ENCODE measurements at regions not wholly inside any gene's neighbourhood (a gene's known extent, or its start where the extent isn't known, plus 50 kb on each side); places are given as distances from the start of the nearest gene placed in this dataset.

DNA sequence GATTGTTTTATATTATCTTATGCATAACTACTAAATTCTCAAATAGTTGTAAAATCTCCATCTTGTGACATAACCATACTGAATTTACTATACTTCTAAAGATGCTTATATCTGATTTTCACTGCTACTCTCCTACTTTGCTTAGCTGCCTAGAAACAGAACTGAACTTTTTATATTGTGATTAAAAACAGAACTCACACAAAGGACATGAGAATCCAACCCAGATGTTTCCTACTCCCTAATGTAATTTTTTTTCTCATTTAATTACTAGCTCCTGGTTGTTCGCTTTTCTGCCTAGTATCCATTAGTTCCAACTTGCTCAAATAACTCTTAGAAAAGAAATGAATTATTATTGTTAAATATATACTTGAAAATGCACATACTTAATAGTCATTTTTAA, 283.5 kb upstream of the ACTRT1 start:
- DNase-seq (ENCODE audit: low read depth, low spot score), result no peak

DNA sequence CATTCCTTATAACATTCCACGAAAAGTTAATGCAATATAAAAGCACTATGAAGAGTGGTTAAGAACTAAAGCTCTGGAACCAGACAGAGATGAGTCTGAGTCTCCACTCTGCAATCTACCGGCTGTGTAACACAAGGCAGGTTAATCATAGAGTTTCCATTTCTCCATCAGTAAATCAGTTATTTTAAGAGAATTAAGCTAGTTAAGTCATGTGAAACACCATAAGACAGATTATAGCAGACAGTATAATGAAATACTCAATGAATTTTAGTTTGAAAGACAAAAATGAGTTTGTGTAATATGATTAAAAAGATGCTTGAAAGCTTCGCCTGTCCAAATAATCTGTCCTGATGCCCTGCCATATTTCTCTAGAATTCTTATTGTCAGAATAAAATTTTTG, 282.6 kb upstream of the ACTRT1 start:
- DNase-seq (ENCODE audit: low read depth, low spot score), result no peak

DNA sequence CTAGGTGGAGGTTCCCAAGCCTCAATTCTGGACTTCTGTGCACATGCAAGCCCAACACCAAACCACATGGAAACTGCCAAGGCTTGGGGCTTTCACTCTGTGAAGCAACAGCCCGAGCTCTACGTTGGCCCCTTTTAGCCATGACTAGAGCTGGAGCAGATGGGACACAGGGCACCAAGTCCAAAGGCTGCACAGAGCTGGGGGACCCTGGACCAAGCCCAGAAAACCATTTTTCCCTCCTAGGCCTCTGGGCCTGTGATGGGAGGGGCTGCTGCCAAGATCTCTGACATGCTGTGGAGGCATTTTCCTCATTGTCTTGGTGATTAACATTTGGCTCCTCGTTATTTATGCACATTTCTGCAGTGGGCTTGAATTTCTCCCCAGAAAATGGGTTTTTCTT, 258.7 kb upstream of the ACTRT1 start:
- no peak for DNase-seq (ENCODE audit: low read depth, low spot score)

DNA sequence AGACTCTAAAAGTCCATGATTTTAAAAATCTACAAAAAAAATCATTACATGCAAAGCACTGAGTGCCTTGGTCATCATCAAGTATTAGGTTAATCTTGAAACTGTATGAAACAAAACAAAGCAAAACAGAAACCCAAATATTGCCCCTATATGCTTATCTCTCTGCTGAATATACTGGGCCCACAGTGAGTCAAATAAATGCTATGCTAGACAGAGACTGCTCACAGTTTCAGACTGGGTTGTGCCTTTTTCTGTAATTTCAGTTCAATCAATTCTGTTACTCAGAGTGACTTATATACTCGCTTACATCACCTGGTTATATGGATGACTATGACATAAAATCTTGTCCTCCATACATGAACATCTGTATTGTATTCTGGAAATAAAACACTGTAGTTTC, 257.1 kb upstream of the ACTRT1 start:
- DNase-seq (ENCODE audit: low read depth, low spot score), result no peak

DNA sequence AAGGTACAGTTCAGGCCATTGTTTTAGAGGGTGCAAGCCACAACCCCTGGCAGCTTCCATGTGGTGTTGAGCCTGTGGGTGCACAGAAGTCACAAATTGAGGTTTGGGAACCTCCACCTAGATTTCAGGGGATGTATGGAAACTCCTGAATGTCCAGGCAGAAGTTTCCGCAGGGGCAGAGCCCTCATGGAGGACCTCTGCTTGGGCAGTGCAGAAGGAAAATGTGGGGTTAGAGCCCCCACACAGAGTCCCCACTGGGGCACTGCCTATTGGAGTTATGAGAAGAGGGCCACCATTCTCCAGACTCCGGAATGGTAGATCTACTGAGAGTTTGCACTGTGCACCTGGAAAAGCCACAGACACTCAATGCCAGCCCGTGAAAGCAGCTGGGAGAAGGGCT, 242.0 kb upstream of the ACTRT1 start:
- no peak for DNase-seq (ENCODE audit: low read depth, low spot score)

DNA sequence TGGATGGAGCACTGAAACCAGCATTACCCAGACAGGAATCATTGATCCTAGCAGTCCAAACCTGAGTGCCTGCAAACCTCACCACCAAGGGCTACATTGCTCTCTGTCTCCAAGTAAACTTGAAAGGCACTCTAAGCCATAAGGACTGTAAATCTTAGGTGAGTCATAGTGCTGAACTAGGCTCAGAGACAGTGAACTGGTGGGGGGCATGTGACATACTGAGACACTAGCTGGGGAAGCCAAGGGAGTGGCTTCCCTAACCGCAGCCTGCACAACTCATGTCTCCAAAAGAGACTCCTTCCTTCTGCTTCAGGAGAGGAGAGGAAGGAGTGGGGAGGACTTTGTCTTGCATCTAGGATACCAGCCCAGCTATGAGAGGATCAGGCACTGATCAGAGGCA, 235.5 kb upstream of the ACTRT1 start:
- no peak for DNase-seq (ENCODE audit: low read depth, low spot score)

DNA sequence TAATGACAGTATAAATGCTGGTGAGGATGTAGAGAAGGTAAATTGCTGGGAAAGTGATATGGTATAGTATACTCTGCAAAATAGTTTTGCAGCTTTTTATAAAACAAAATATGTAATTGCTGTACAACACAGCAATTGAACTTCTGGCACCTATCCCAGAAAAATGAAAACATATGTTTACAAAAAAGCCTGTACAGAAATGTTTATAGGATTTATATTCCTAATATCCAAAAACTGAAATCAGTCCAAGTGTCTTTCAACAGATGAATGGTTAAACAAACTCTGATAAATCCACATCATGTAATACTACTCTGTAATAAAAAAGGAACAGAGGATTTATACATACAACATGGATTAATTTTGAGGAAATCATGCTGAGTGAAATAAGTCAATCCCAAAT, 198.4 kb upstream of the ACTRT1 start:
- no peak for DNase-seq (ENCODE audit: low read depth, low spot score)

DNA sequence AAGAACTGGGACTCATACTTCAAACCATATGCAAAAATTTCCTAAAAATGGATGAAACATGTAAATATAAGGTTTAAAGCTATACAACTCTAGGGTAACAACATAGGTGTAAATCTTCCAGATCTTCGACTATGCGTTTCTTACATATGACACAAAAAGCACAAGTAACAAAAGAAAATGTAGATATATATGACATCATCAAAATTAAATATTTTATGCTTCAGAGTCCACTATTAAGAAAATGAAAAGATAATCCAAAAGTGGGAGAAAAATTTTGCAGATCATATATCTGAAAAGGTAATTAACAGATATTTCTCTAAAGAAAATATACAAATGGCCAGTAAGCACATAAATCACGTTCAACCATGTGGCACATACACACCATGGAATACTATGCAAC, 164.2 kb upstream of the ACTRT1 start:
- DNase-seq (ENCODE audit: low read depth, low spot score), result no peak

DNA sequence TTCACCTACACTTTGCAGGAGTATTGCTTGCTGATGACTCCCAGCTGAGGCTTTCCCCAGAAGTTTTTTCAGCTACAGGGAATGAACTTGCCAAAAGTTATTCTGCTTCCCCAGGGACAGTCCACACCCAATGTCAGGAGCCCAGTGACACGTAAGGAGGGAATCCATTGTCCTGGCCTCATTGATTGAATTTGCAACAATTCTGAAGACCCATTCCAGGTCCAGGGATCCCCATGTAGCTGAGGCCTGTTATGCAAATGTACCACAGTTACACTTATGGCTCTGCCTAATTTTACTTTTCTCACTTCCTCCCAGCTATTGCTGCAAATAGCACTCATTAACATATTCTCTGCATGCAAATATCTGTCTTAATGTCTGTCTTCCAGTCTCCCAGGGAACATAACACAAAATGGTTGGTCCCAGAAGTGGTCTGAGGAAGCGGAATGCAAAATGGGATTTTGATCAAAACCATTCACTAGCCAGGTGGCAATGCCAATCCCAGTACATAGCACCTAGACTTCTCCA, 113.7 kb upstream of the ACTRT1 start:
- no peak for DNase-seq (ENCODE audit: low read depth, low spot score)

DNA sequence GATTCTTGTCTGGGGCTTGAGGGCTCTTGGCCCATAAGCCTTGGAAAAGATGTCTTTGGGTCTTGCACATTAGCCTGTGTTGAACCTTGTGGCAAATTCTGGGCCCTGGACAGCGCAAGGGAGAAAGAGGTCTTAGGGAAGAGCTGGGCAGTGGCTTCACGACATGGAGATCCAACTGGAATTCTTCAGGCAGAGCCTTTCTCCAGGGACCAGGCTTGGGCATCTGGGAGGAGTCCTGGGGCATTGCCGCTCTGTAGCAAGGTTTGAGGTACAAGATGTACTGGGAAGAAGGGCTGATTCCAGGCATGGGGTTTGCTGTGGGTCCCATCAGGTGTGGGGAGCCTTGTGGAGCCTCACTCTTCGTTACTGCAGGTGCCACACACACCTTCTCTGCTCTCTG, 104.0 kb upstream of the ACTRT1 start:
- DNase-seq (ENCODE audit: low read depth, low spot score), result no peak

DNA sequence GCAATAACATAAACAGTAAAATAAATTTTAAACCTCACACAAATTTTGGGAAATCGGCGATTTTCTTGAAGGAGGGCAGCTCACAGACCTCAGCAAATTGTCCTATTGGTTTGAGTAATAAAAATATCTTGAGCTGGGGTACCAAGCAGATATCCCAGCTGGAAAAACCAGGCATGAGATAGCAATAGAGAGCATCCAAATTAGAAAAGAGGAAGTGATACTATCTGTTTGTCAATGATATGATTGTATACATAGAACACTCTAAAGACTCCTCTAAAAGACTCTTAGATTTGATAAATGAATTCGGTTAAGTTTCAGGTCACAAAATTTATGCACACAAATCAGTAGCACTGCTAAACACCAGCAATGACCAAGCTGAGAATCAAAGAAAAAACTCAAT, 90.5 kb upstream of the ACTRT1 start:
- no peak for DNase-seq (ENCODE audit: low read depth, low spot score)

DNA sequence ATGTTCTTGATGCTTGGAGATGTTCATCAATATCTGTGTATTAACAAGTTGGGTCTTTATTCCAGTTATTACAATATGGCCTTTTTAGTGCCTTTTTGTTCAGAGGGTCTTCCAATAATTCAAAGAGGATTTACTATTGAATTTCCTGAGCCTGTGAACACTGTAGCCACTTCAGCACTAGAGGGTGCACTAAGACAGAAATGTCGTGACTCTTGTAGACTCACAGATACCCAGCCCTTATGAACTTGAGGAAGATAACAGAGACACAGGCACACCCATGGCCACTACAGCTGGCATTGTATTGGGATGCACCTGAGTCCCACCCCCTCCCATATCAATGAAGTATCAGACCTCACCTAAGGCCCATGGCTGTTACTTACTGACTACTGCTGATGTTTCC, 54.4 kb upstream of the ACTRT1 start:
- DNase-seq (ENCODE audit: low read depth, low spot score), result no peak

DNA sequence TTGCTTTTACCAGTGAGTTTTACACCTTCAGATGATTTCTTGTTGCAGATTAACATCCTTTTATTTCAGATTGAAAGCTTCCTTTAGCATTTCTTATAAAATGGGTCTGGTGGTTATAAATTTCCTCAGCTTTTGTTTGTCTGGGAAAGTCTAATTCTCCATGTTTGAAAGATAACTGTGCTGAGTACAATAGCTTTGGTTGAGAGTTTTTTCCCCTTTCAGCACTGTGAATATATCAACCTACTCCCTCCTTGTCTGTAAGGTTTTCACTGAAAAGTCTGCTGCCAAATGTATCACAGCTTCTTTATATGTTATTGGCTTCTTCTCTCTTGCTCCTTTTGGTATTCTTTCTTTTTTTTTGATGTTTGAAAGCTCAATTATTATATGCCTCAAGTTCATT, 53.5 kb upstream of the ACTRT1 start:
- DNase-seq (ENCODE audit: low read depth, low spot score), result no peak

Measured in astrocyte of the hippocampus (primary cell).